H1 (cell line): ENCODE measurements at regions not wholly inside any gene's neighbourhood (a gene's known extent, or its start where the extent isn't known, plus 50 kb on each side); places are given as distances from the start of the nearest gene placed in this dataset.

ENCODE experiments used
- CTCF ChIA-PET: fragments of 300-600 bp; sonication (Branson Sonifier 250); formaldehyde crosslinking; loops from one replicate; lab custom pipeline; 2021; ENCODE audit not compliant: partially characterized antibody; lab: Charles Lee
- POLR2A ChIA-PET: fragments of 300-600 bp; sonication (Branson Sonifier 250); formaldehyde crosslinking; loops from one replicate; lab custom pipeline; 2021; ENCODE audit warnings: inconsistent platforms; ENCODE audit not compliant: partially characterized antibody; lab: Charles Lee
- DNase-seq, 2 experiments: peaks; one replicate each; pipeline versions ENCODE4 v3.0.0 to v3.0.0-alpha.2; 2010 to 2022; ENCODE audit warnings: low spot score in 2 of 2, low read depth in 1 of 2, mixed read lengths in 1 of 2
- FAIRE-seq: peaks from 2 replicates; lab custom pipeline; 2011; peaks lifted over from hg19 to GRCh38; lab: Jason Lieb, UNC
- H2AFZ ChIP-seq: 2 replicates; pipeline ENCODE4 v1.8.1; 2012; ENCODE audit warnings: low read length, inconsistent platforms
- H2AK5ac ChIP-seq: 2 replicates; pipeline ENCODE4 v1.6.1; 2013; ENCODE audit warnings: low read depth, low read length
- H2BK120ac ChIP-seq: replicated peaks from 2 replicates; pipeline ENCODE3; 2013; ENCODE audit warnings: low read depth, low read length, inconsistent platforms
- H2BK12ac ChIP-seq: 2 replicates; pipeline ENCODE4 v1.6.1; 2013; ENCODE audit warnings: low read depth, low read length
- H2BK15ac ChIP-seq: 2 replicates; pipeline ENCODE4 v1.6.1; 2013; ENCODE audit warnings: low read length
- H2BK20ac ChIP-seq: 2 replicates; pipeline ENCODE4 v1.6.1; 2013; ENCODE audit warnings: low read length
- H2BK5ac ChIP-seq: 2 replicates; pipeline ENCODE4 v1.6.1; 2013; ENCODE audit warnings: low read depth, low read length
- H3K14ac ChIP-seq: 2 replicates; pipeline ENCODE4 v1.6.1; 2013; ENCODE audit warnings: inconsistent platforms; ENCODE audit not compliant: insufficient read length
- H3K18ac ChIP-seq: 2 replicates; pipeline ENCODE4 v1.6.1; 2013; ENCODE audit warnings: low read length; ENCODE audit errors: extremely low read depth
- H3K23ac ChIP-seq: 2 replicates; pipeline ENCODE4 v1.6.1; 2013; ENCODE audit warnings: inconsistent platforms; ENCODE audit not compliant: insufficient read length
- H3K23me2 ChIP-seq: 2 replicates; pipeline ENCODE4 v1.6.1; 2013; ENCODE audit warnings: low read depth, low read length
- H3K27ac ChIP-seq: 2 replicates; pipeline ENCODE4 v1.6.1; 2011; ENCODE audit warnings: low read depth, low read length, inconsistent platforms
- H3K27me3 ChIP-seq, 4 experiments: replicated peaks in 1 of 4; 1 replicate in 1 of 4; 2 replicates in 3 of 4; pipeline versions ENCODE4 v1.6.1 to v1.8.1; 2011 to 2013; ENCODE audit warnings: low read length in 3 of 4, mild to moderate bottlenecking in 3 of 4, inconsistent platforms in 2 of 4, mixed read lengths in 2 of 4, moderate library complexity in 1 of 4; ENCODE audit not compliant: control insufficient read depth in 3 of 4, insufficient read depth in 3 of 4; ENCODE audit errors: extremely low read depth in 1 of 4
- H3K36me3 ChIP-seq, 4 experiments: 2 replicates each; pipeline versions ENCODE4 v1.6.1 to v1.8.1; 2011 to 2013; ENCODE audit warnings: mild to moderate bottlenecking in 4 of 4, low read length in 3 of 4, moderate library complexity in 2 of 4, control low read depth in 1 of 4, inconsistent platforms in 1 of 4; ENCODE audit not compliant: insufficient read depth in 4 of 4, control insufficient read depth in 2 of 4
- H3K4ac ChIP-seq: replicated peaks from 2 replicates; pipeline ENCODE3; 2013; ENCODE audit warnings: low read length, low read depth, mixed read lengths, inconsistent platforms; ENCODE audit not compliant: insufficient read length
- H3K4me1 ChIP-seq, 4 experiments: replicated peaks in 1 of 4; 1 replicate in 1 of 4; 2 replicates in 3 of 4; pipeline versions ENCODE4 v1.6.1 to v1.8.1; 2011 to 2013; ENCODE audit warnings: low read length in 3 of 4, inconsistent platforms in 2 of 4, mixed read lengths in 1 of 4; ENCODE audit not compliant: insufficient read depth in 4 of 4, control insufficient read depth in 3 of 4
- H3K4me2 ChIP-seq, 2 experiments: 2 replicates each; pipeline versions ENCODE4 v1.6.1 to v1.8.1; 2011 to 2013; ENCODE audit warnings: low read depth in 2 of 2, low read length in 2 of 2, control low read depth in 1 of 2, inconsistent platforms in 1 of 2, mild to moderate bottlenecking in 1 of 2; ENCODE audit not compliant: insufficient read depth in 1 of 2
- H3K4me3 ChIP-seq, 4 experiments: fragments of 200-600, 300-600 bp in 1 of 4; sonication (generic), shearing (Covaris generic), sonication (Bioruptor Twin) in 1 of 4; 2 replicates each; pipeline versions ENCODE4 v1.5.1 to v1.8.1; 2011 to 2016; ENCODE audit warnings: low read length in 4 of 4, low read depth in 3 of 4, control low read depth in 2 of 4, inconsistent platforms in 2 of 4, mild to moderate bottlenecking in 2 of 4, mixed read lengths in 1 of 4, moderate library complexity in 1 of 4; ENCODE audit not compliant: insufficient read depth in 2 of 4; ENCODE audit errors: extremely low read depth in 1 of 4
- H3K56ac ChIP-seq: replicated peaks from 2 replicates; pipeline ENCODE3; 2013; ENCODE audit warnings: low read depth, mild to moderate bottlenecking, mixed read lengths, low read length, inconsistent platforms; ENCODE audit not compliant: insufficient read length
- H3K79me1 ChIP-seq: 2 replicates; pipeline ENCODE4 v1.6.1; 2013; ENCODE audit warnings: low read depth, low read length, control low read depth
- H3K79me2 ChIP-seq, 2 experiments: 2 replicates each; pipeline versions ENCODE4 v1.6.1 to v1.8.1; 2012 to 2013; ENCODE audit warnings: low read length in 2 of 2, mild to moderate bottlenecking in 2 of 2, inconsistent platforms in 1 of 2; ENCODE audit not compliant: insufficient read depth in 2 of 2, control insufficient read depth in 1 of 2
- H3K9ac ChIP-seq, 4 experiments: replicated peaks in 1 of 4; 1 replicate in 1 of 4; 2 replicates in 3 of 4; pipeline versions ENCODE4 v1.6.1 to v1.8.1; 2011 to 2013; ENCODE audit warnings: low read depth in 3 of 4, low read length in 3 of 4, control low read depth in 2 of 4, mild to moderate bottlenecking in 2 of 4, moderate library complexity in 2 of 4, inconsistent platforms in 1 of 4; ENCODE audit errors: extremely low read depth in 1 of 4
- H3K9me3 ChIP-seq, 2 experiments: 2 replicates each; pipeline versions ENCODE4 v1.6.1 to v1.8.1; 2012 to 2013; ENCODE audit warnings: mild to moderate bottlenecking in 2 of 2, moderate library complexity in 2 of 2, control low read depth in 1 of 2, inconsistent platforms in 1 of 2, low read depth in 1 of 2, low read length in 1 of 2, mixed read lengths in 1 of 2; ENCODE audit not compliant: insufficient read depth in 2 of 2
- H4K20me1 ChIP-seq, 2 experiments: replicated peaks in 1 of 2; 2 replicates each; pipeline versions ENCODE3 to v1.8.1; 2011 to 2013; ENCODE audit warnings: inconsistent platforms in 2 of 2, low read length in 2 of 2, mild to moderate bottlenecking in 1 of 2; ENCODE audit not compliant: insufficient read depth in 2 of 2, control insufficient read depth in 1 of 2
- H4K5ac ChIP-seq: 2 replicates; pipeline ENCODE4 v1.6.1; 2013; ENCODE audit warnings: low read length, low read depth, mixed read lengths, inconsistent platforms; ENCODE audit not compliant: insufficient read length
- H4K8ac ChIP-seq: 2 replicates; pipeline ENCODE4 v1.8.0; 2013; ENCODE audit warnings: mild to moderate bottlenecking, moderate library complexity, low read length, inconsistent platforms; ENCODE audit not compliant: insufficient read depth; ENCODE audit errors: extremely low read depth
- H4K91ac ChIP-seq: replicated peaks from 2 replicates; pipeline ENCODE3; 2013; ENCODE audit warnings: low read length, mixed read lengths, inconsistent platforms; ENCODE audit not compliant: insufficient read length
- ATF2 ChIP-seq: IDR thresholded peaks from 2 replicates; pipeline ENCODE4 v1.6.1; 2012; ENCODE audit warnings: low read length, inconsistent platforms
- CBX5 ChIP-seq: fragments of 300-800, 300-1000 bp; sonication (generic); IDR thresholded peaks from 2 replicates; pipeline ENCODE4 v1.7.1; 2016; ENCODE audit warnings: antibody characterized with exemption, low read length, low read depth
- CREB1 ChIP-seq: IDR thresholded peaks from 2 replicates; pipeline ENCODE4 v1.6.1; 2012; ENCODE audit warnings: inconsistent platforms
- HDAC6 ChIP-seq: IDR thresholded peaks from one replicate; pipeline ENCODE4 v1.7.1; 2012; ENCODE audit warnings: low read depth, mild to moderate bottlenecking, inconsistent platforms, low read length, moderate library complexity
- SIX5 ChIP-seq: IDR thresholded peaks from 2 replicates; pipeline ENCODE4 v1.6.1; 2011; ENCODE audit warnings: mild to moderate bottlenecking, low read depth, low read length
- WGBS, 2 experiments: shearing (Covaris generic) in 1 of 2; methylation state at CpG; one replicate each; pipeline versions ENCODE4 v1.1.6 to v1.1.7; 2013 to 2015; ENCODE audit warnings: low lambda C conversion rate in 2 of 2, mixed read lengths in 2 of 2, inconsistent platforms in 1 of 2, low coverage in 1 of 2, missing lambda C conversion rate in 1 of 2; ENCODE audit not compliant: insufficient replicate concordance in 2 of 2, insufficient coverage in 1 of 2, insufficient read length in 1 of 2; ENCODE audit errors: extremely low coverage in 1 of 2, missing lambda C conversion rate in 1 of 2; 5-methylcytosine and 5-hydroxymethylcytosine counted together
- TF ChIP-seq, protein P1 (sequence below): IDR thresholded peaks from 2 replicates; pipeline ENCODE4 v1.6.1; 2012; ENCODE audit warnings: inconsistent platforms

DNA sequence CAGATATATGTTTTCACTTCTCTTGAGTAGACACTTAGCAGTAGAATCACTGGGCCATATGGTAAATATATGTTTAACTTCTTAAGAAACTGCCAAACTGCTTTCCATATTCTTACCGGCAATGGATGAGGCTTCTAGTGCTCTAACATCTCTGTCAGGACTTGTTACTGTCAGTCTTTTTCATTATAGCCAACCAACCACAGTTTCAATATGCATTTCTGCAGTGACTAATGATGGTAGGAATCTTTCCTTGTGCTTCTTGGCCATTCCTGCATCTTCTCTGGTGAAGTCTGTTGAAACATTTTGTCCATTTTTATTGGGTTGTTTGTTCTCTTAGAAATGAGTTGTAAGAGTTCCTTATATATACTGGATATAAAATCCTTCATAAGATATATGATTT lies 66.0 kb upstream of the SYNDIG1 start:
- Histone ChIP-seq H3K56ac (no peak overlapping the region), H2AFZ (no peak overlapping the region), H2BK12ac (no peak overlapping the region), H3K79me1 (no peaks in the 10 kb centered on the region), H3K4ac (no peak overlapping the region), H3K23me2 (no peaks in the 10 kb centered on the region), H4K91ac (no peak overlapping the region), H3K36me3 (no peaks in the 10 kb centered on the region)
- POLR2A ChIA-PET: no interaction called here
- TF ChIP-seq, protein P1, sequence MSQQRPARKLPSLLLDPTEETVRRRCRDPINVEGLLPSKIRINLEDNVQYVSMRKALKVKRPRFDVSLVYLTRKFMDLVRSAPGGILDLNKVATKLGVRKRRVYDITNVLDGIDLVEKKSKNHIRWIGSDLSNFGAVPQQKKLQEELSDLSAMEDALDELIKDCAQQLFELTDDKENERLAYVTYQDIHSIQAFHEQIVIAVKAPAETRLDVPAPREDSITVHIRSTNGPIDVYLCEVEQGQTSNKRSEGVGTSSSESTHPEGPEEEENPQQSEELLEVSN: no peak
- TF ChIP-seq ATF2 (no peak), HDAC6 (no peak), SIX5 (no peak), CREB1 (no peak), CBX5 (no peak)
- TF ChIP-seq, all 59 proteins: peak for 0
- no peak overlapping the region for H3K27ac ChIP-seq
- no peak overlapping the region for H3K9ac ChIP-seq
- H3K4me2 ChIP-seq: no peak overlapping the region
- no peaks in the 10 kb centered on the region for H3K27me3 ChIP-seq
- H2BK5ac ChIP-seq: no peak overlapping the region
- no peak overlapping the region for H2BK120ac ChIP-seq
- H2BK20ac ChIP-seq: no peak overlapping the region
- no peak overlapping the region for H2BK15ac ChIP-seq
- 95% methylated on average over 1 of the region's 1 CpG; no CpG with 5 or more reads in 1 of the 2 experiments for WGBS, 2 experiments
- no peaks in the 10 kb centered on the region for H4K20me1 ChIP-seq
- H3K23ac ChIP-seq: no peak overlapping the region
- H3K9me3 ChIP-seq: no peaks in the 10 kb centered on the region
- no peak overlapping the region for H3K14ac ChIP-seq
- H3K79me2 ChIP-seq: no peaks in the 10 kb centered on the region
- no peak for DNase-seq
- no peak overlapping the region for H3K4me3 ChIP-seq
- no peak for FAIRE-seq
- H4K5ac ChIP-seq: no peak overlapping the region
- H2AK5ac ChIP-seq: no peak overlapping the region
- H4K8ac ChIP-seq: no peak overlapping the region
- H3K4me1 ChIP-seq: no peaks in the 10 kb centered on the region
- CTCF ChIA-PET: no interaction called here
- H3K18ac ChIP-seq: no peak overlapping the region
